ENCODE measurements at regions not wholly inside any gene's neighbourhood (a gene's known extent, or its start where the extent isn't known, plus 50 kb on each side); places are given as distances from the start of the nearest gene placed in this dataset.

- H3K27me3 Mint-ChIP-seq = no peaks in the 10 kb centered on the region
- intact Hi-C loops (cut with micrococcal nuclease) = no loop called here
- DNase-seq = no peak
- no peaks in the 10 kb centered on the region for H3K4me1 Mint-ChIP-seq
- no peaks in the 10 kb centered on the region for H3K9me3 Mint-ChIP-seq
- H3K27ac Mint-ChIP-seq = no peak overlapping the region
- no peaks in the 10 kb centered on the region for H3K36me3 Mint-ChIP-seq (ENCODE audit: low read depth)
- H3K4me3 Mint-ChIP-seq = no peak overlapping the region
These were observed 320.9 kb upstream of the MC4R start for GRCh38 chr18:60693426-60693825.

- no peaks in the 10 kb centered on the region for H3K4me1 Mint-ChIP-seq
- H3K27me3 Mint-ChIP-seq = no peaks in the 10 kb centered on the region
- intact Hi-C loops (cut with micrococcal nuclease) = no loop called here
- DNase-seq = no peak
- H3K36me3 Mint-ChIP-seq (ENCODE audit: low read depth) = no peaks in the 10 kb centered on the region
- no peaks in the 10 kb centered on the region for H3K9me3 Mint-ChIP-seq
- no peak overlapping the region for H3K4me3 Mint-ChIP-seq
- H3K27ac Mint-ChIP-seq = no peak overlapping the region
These were observed 326.3 kb upstream of the MC4R start for GRCh38 chr18:60698901-60699300.

- DNase-seq = no peak
- Mint-ChIP-seq H3K4me1 (no peaks in the 10 kb centered on the region), H3K36me3 (ENCODE audit: low read depth) (no peaks in the 10 kb centered on the region), H3K27ac (no peak overlapping the region), H3K4me3 (no peak overlapping the region), H3K27me3 (no peaks in the 10 kb centered on the region), H3K9me3 (peaks cover 6% of the 10 kb centered on the region)
- intact Hi-C loops (cut with micrococcal nuclease) = no loop called here
These were observed 350.2 kb upstream of the MC4R start for GRCh38 chr18:60722742-60723141.

GRCh38 chr18:60732143-60732542 is 359.6 kb upstream of the MC4R start:
- intact Hi-C loops (cut with micrococcal nuclease) = no loop called here
- Mint-ChIP-seq H3K4me1 (no peaks in the 10 kb centered on the region), H3K27me3 (no peaks in the 10 kb centered on the region), H3K9me3 (no peaks in the 10 kb centered on the region), H3K4me3 (no peak overlapping the region), H3K36me3 (ENCODE audit: low read depth) (no peaks in the 10 kb centered on the region), H3K27ac (no peak overlapping the region)
- DNase-seq = no peak

GRCh38 chr18:60739212-60739611 is 366.6 kb upstream of the MC4R start:
- Mint-ChIP-seq H3K36me3 (ENCODE audit: low read depth) (no peaks in the 10 kb centered on the region), H3K9me3 (no peaks in the 10 kb centered on the region), H3K27me3 (no peaks in the 10 kb centered on the region), H3K27ac (no peak overlapping the region), H3K4me3 (no peak overlapping the region), H3K4me1 (no peaks in the 10 kb centered on the region)
- intact Hi-C loops (cut with micrococcal nuclease) = no loop called here
- DNase-seq = no peak

GRCh38 chr18:60740313-60740712 is 367.7 kb upstream of the MC4R start:
- Mint-ChIP-seq H3K27me3 (no peaks in the 10 kb centered on the region), H3K4me1 (no peaks in the 10 kb centered on the region), H3K9me3 (no peaks in the 10 kb centered on the region), H3K4me3 (no peak overlapping the region), H3K27ac (no peak overlapping the region), H3K36me3 (ENCODE audit: low read depth) (no peaks in the 10 kb centered on the region)
- intact Hi-C loops (cut with micrococcal nuclease) = no loop called here
- DNase-seq = no peak

GRCh38 chr18:60746491-60746890 is 373.9 kb upstream of the MC4R start:
- H3K36me3 Mint-ChIP-seq (ENCODE audit: low read depth) = no peaks in the 10 kb centered on the region

GRCh38 chr18:60746919-60747318 is 374.3 kb upstream of the MC4R start:
- Mint-ChIP-seq H3K27ac (no peak overlapping the region), H3K4me1 (no peaks in the 10 kb centered on the region), H3K36me3 (ENCODE audit: low read depth) (no peaks in the 10 kb centered on the region), H3K27me3 (no peaks in the 10 kb centered on the region), H3K4me3 (no peak overlapping the region), H3K9me3 (no peaks in the 10 kb centered on the region)
- intact Hi-C loops (cut with micrococcal nuclease) = no loop called here
- no peak for DNase-seq

More at GRCh38 chr18:60746491-60746890, 373.9 kb upstream of the MC4R start:
- no peak overlapping the region for H3K4me3 Mint-ChIP-seq
- no peaks in the 10 kb centered on the region for H3K9me3 Mint-ChIP-seq
- H3K27me3 Mint-ChIP-seq = no peaks in the 10 kb centered on the region
- DNase-seq = no peak
- no peak overlapping the region for H3K27ac Mint-ChIP-seq
- no peaks in the 10 kb centered on the region for H3K4me1 Mint-ChIP-seq
- intact Hi-C loops (cut with micrococcal nuclease) = no loop called here

- intact Hi-C loops (cut with micrococcal nuclease) = no loop called here
- Mint-ChIP-seq H3K4me1 (no peaks in the 10 kb centered on the region), H3K36me3 (ENCODE audit: low read depth) (no peaks in the 10 kb centered on the region), H3K4me3 (no peak overlapping the region), H3K27ac (no peak overlapping the region), H3K27me3 (no peaks in the 10 kb centered on the region), H3K9me3 (no peaks in the 10 kb centered on the region)
- DNase-seq = no peak
These were observed 381.2 kb upstream of the MC4R start for GRCh38 chr18:60753753-60754152.

GRCh38 chr18:60754413-60755009 is 381.9 kb upstream of the MC4R start:
- Mint-ChIP-seq H3K4me1 (no peaks in the 10 kb centered on the region), H3K9me3 (no peaks in the 10 kb centered on the region), H3K36me3 (ENCODE audit: low read depth) (no peaks in the 10 kb centered on the region), H3K27me3 (no peaks in the 10 kb centered on the region), H3K4me3 (no peak overlapping the region), H3K27ac (no peak overlapping the region)
- DNase-seq = no peak
- intact Hi-C loops (cut with micrococcal nuclease) = no loop called here

- Mint-ChIP-seq H3K4me3 (no peak overlapping the region), H3K9me3 (no peaks in the 10 kb centered on the region), H3K27me3 (no peaks in the 10 kb centered on the region), H3K4me1 (no peaks in the 10 kb centered on the region), H3K27ac (no peak overlapping the region), H3K36me3 (ENCODE audit: low read depth) (no peaks in the 10 kb centered on the region)
- no peak for DNase-seq
- intact Hi-C loops (cut with micrococcal nuclease) = no loop called here
These were observed 382.6 kb upstream of the MC4R start for GRCh38 chr18:60755134-60755533.

GRCh38 chr18:60775978-60776377 is 403.4 kb upstream of the MC4R start:
- intact Hi-C loops (cut with micrococcal nuclease) = no loop called here
- Mint-ChIP-seq H3K27me3 (no peaks in the 10 kb centered on the region), H3K4me3 (no peak overlapping the region), H3K4me1 (no peaks in the 10 kb centered on the region), H3K9me3 (peaks cover 5% of the 10 kb centered on the region), H3K27ac (no peak overlapping the region), H3K36me3 (ENCODE audit: low read depth) (no peaks in the 10 kb centered on the region)
- no peak for DNase-seq

GRCh38 chr18:60784161-60784560 is 411.6 kb upstream of the MC4R start:
- Mint-ChIP-seq H3K27ac (no peak overlapping the region), H3K36me3 (ENCODE audit: low read depth) (no peaks in the 10 kb centered on the region), H3K4me1 (no peaks in the 10 kb centered on the region), H3K9me3 (no peaks in the 10 kb centered on the region), H3K4me3 (no peak overlapping the region), H3K27me3 (no peaks in the 10 kb centered on the region)
- DNase-seq = no peak
- intact Hi-C loops (cut with micrococcal nuclease) = no loop called here

- DNase-seq = no peak
- Mint-ChIP-seq H3K4me1 (no peaks in the 10 kb centered on the region), H3K9me3 (peaks cover 3% of the 10 kb centered on the region), H3K4me3 (no peak overlapping the region), H3K36me3 (ENCODE audit: low read depth) (no peaks in the 10 kb centered on the region), H3K27me3 (no peaks in the 10 kb centered on the region), H3K27ac (no peak overlapping the region)
- intact Hi-C loops (cut with micrococcal nuclease) = no loop called here
These were observed 422.2 kb upstream of the MC4R start for GRCh38 chr18:60794802-60795201.

GRCh38 chr18:60804415-60804814 is 431.8 kb upstream of the MC4R start:
- H3K4me3 Mint-ChIP-seq = no peak overlapping the region
- intact Hi-C loops (cut with micrococcal nuclease) = no loop called here
- DNase-seq = no peak
- H3K9me3 Mint-ChIP-seq = no peaks in the 10 kb centered on the region
- no peaks in the 10 kb centered on the region for H3K27me3 Mint-ChIP-seq
- no peak overlapping the region for H3K27ac Mint-ChIP-seq
- no peaks in the 10 kb centered on the region for H3K4me1 Mint-ChIP-seq
- H3K36me3 Mint-ChIP-seq (ENCODE audit: low read depth) = no peaks in the 10 kb centered on the region
